A549 (cell line): ENCODE measurements at regions not wholly inside any gene's neighbourhood (a gene's known extent, or its start where the extent isn't known, plus 50 kb on each side); places are given as distances from the start of the nearest gene placed in this dataset.

Source experiments
- CEBPB ChIP-seq, 2 experiments: fragments of >200 bp in 1 of 2; sonication (Bioruptor Twin) in 1 of 2; formaldehyde crosslinking in 1 of 2; IDR thresholded peaks; 2 replicates each; pipeline ENCODE4 v1.6.1; 2012 to 2016
- TF ChIP-seq, protein P1 (sequence below): fragments of >200 bp; sonication (Bioruptor Twin); formaldehyde crosslinking; IDR thresholded peaks from 3 replicates; pipeline ENCODE4 v1.5.1; 2016
- TF ChIP-seq, protein P2 (sequence below): IDR thresholded peaks from 2 replicates; pipeline ENCODE4 v1.6.1; 2012

DNA sequence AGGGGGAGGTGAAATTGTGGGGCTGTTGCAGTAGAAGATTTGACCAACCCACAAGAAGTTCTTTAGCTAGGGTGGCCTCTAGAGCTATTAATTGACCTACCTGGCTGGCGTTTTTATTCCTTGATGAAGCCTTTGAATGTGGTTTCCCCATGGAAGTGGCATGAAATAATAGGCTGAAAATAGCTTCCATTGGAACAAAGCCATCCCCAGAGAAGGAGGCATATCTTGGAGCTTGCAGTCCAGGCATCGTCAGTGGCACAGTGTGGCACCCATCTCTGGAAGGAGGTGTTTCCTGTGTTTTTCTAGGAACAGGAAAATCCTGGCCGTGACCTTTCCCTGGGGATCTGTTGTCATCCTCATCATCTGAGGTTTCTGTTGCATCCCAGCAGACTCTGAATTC lies 96.3 kb upstream of the WDR1 start:
- TF ChIP-seq, protein P1, sequence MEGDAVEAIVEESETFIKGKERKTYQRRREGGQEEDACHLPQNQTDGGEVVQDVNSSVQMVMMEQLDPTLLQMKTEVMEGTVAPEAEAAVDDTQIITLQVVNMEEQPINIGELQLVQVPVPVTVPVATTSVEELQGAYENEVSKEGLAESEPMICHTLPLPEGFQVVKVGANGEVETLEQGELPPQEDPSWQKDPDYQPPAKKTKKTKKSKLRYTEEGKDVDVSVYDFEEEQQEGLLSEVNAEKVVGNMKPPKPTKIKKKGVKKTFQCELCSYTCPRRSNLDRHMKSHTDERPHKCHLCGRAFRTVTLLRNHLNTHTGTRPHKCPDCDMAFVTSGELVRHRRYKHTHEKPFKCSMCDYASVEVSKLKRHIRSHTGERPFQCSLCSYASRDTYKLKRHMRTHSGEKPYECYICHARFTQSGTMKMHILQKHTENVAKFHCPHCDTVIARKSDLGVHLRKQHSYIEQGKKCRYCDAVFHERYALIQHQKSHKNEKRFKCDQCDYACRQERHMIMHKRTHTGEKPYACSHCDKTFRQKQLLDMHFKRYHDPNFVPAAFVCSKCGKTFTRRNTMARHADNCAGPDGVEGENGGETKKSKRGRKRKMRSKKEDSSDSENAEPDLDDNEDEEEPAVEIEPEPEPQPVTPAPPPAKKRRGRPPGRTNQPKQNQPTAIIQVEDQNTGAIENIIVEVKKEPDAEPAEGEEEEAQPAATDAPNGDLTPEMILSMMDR = no peak
- TF ChIP-seq, protein P2, sequence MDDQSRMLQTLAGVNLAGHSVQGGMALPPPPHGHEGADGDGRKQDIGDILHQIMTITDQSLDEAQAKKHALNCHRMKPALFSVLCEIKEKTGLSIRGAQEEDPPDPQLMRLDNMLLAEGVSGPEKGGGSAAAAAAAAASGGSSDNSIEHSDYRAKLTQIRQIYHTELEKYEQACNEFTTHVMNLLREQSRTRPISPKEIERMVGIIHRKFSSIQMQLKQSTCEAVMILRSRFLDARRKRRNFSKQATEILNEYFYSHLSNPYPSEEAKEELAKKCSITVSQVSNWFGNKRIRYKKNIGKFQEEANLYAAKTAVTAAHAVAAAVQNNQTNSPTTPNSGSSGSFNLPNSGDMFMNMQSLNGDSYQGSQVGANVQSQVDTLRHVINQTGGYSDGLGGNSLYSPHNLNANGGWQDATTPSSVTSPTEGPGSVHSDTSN = no peak
- no peak for TF ChIP-seq CEBPB (IDR thresholded peaks at IDR 0.05)
